ENCODE measurements at regions not wholly inside any gene's neighbourhood (a gene's known extent, or its start where the extent isn't known, plus 50 kb on each side); places are given as distances from the start of the nearest gene placed in this dataset.

DNA sequence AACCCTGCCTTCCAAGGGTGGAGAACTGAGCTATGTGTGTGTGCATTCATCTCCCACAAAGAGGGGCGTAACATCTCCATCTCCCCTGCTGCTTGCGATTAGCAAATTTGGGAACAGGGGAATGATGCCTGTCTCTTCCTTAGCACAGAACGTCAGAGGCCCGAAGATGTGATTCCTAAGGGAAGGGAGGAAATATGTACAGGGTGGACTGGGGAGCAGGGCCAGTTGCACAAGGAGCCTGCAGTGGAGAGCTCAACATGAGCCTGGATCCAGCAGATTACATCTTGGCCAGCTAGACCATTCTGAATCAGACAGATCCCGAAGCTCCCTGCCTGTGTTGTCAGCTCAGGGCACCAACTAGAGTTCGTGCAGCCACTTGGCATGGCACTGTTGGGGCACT lies 118.1 kb downstream of the NGF start:
- Mint-ChIP-seq H3K27me3 (ENCODE audit: unreplicated experiment) (peaks cover 8% of the 10 kb centered on the region), H3K4me3 (ENCODE audit: unreplicated experiment) (no peak overlapping the region), H3K9me3 (ENCODE audit: unreplicated experiment) (no peaks in the 10 kb centered on the region), H3K27ac (ENCODE audit: unreplicated experiment) (no peak overlapping the region), H3K4me1 (ENCODE audit: unreplicated experiment) (peaks cover 17% of the 10 kb centered on the region), H3K36me3 (ENCODE audit: low read depth, unreplicated experiment) (no peaks in the 10 kb centered on the region)
- TF ChIP-seq, protein P1, sequence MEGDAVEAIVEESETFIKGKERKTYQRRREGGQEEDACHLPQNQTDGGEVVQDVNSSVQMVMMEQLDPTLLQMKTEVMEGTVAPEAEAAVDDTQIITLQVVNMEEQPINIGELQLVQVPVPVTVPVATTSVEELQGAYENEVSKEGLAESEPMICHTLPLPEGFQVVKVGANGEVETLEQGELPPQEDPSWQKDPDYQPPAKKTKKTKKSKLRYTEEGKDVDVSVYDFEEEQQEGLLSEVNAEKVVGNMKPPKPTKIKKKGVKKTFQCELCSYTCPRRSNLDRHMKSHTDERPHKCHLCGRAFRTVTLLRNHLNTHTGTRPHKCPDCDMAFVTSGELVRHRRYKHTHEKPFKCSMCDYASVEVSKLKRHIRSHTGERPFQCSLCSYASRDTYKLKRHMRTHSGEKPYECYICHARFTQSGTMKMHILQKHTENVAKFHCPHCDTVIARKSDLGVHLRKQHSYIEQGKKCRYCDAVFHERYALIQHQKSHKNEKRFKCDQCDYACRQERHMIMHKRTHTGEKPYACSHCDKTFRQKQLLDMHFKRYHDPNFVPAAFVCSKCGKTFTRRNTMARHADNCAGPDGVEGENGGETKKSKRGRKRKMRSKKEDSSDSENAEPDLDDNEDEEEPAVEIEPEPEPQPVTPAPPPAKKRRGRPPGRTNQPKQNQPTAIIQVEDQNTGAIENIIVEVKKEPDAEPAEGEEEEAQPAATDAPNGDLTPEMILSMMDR (IDR thresholded peaks at IDR 0.05; ENCODE audit: unreplicated experiment) = no peak
- DNase-seq (ENCODE audit: low spot score) = no peak

DNA sequence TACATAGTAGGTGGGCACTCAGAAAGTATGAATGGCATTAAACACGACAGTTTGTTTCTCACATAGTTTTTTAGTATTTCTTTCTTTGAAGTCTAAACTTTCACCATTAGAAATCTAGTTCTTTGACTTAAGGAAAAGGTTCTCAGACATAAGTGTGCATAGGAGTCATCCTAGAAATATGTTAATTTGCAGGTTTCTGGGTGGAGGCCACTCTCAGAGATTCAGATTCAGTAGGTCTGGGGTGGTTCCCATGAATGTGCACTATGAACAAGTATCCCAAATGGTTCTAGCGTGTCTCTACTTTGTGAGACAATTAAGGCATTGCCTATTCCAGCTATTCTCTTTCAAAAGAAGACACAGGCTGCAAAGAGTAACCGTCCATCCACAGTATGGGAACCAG lies 119.3 kb downstream of the NGF start:
- Mint-ChIP-seq H3K27me3 (ENCODE audit: unreplicated experiment) (peaks cover 8% of the 10 kb centered on the region), H3K9me3 (ENCODE audit: unreplicated experiment) (no peaks in the 10 kb centered on the region), H3K4me1 (ENCODE audit: unreplicated experiment) (peaks cover 14% of the 10 kb centered on the region), H3K36me3 (ENCODE audit: low read depth, unreplicated experiment) (no peaks in the 10 kb centered on the region), H3K4me3 (ENCODE audit: unreplicated experiment) (no peak overlapping the region), H3K27ac (ENCODE audit: unreplicated experiment) (no peak overlapping the region)
- no peak for DNase-seq (ENCODE audit: low spot score)
- TF ChIP-seq, protein P1 (IDR thresholded peaks at IDR 0.05; ENCODE audit: unreplicated experiment) = no peak

DNA sequence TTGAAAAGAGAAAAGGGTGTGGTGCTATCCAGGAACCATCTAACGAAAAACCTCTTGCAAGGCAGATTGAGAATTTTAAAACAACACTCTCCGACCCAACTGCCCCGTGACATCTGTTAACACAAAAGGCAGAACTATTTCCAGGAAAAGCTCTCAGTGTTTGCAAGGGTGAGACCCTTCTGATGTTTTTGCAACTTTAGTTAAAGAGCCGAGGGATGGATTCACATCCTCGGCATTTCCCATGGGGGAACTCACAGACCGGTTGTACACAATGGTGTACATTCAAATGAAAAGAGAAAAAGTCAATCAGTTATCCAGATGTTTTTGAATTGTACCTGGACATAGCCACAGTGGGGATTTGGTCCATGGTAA lies 120.0 kb downstream of the NGF start:
- peaks cover 8% of the 10 kb centered on the region for H3K27me3 Mint-ChIP-seq (ENCODE audit: unreplicated experiment)
- H3K9me3 Mint-ChIP-seq (ENCODE audit: unreplicated experiment) = no peaks in the 10 kb centered on the region
- no peak overlapping the region for H3K4me3 Mint-ChIP-seq (ENCODE audit: unreplicated experiment)
- H3K36me3 Mint-ChIP-seq (ENCODE audit: low read depth, unreplicated experiment) = no peaks in the 10 kb centered on the region
- peaks cover 14% of the 10 kb centered on the region for H3K4me1 Mint-ChIP-seq (ENCODE audit: unreplicated experiment)
- no peak overlapping the region for H3K27ac Mint-ChIP-seq (ENCODE audit: unreplicated experiment)
- TF ChIP-seq, protein P1 (IDR thresholded peaks at IDR 0.05; ENCODE audit: unreplicated experiment) = no peak
- DNase-seq (ENCODE audit: low spot score) = no peak

DNA sequence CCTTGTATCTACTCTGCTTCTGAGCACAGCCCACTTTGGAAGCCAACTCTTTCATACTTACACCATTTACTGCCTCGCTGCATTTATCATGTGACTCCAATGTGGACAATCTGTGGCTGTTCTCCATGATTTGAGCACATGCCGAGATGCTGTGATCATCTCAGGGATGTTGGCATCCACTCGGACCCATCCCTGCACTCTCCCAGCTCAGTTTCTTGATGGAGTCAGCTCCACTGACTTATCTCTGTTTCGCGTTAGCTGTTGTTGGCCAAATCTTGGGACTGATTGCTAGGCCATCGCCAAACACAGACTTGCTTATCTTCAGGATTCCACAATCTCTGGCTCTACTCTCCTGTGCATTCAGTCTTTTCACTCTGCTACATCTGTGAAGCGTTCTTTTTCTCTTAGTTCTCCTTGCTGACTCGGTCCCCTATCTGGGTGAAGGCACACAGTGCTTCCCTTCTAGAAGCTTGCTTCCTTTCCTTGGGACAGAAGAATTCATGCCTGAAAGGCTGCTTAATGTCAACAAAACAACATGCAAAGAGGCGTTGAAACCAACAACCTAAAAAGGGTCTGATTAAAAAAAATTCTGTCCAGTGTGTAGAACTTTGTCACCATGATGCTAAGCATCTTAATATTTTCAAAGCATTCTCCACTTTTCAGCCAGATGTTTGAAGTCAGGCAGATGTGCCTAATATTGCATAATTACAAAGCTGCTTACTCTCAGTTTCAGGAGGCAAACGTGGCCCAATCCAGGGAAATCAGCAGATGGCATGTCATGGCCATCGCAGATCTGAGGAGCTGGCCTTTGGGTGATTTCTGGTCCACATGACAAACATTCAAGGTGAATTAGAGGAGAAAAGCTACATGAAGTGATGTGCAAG lies 120.7 kb downstream of the NGF start:
- Mint-ChIP-seq H3K36me3 (ENCODE audit: low read depth, unreplicated experiment) (no peaks in the 10 kb centered on the region), H3K9me3 (ENCODE audit: unreplicated experiment) (no peaks in the 10 kb centered on the region), H3K27me3 (ENCODE audit: unreplicated experiment) (peaks cover 8% of the 10 kb centered on the region), H3K4me3 (ENCODE audit: unreplicated experiment) (no peak overlapping the region), H3K27ac (ENCODE audit: unreplicated experiment) (no peak overlapping the region), H3K4me1 (ENCODE audit: unreplicated experiment) (peaks cover 14% of the 10 kb centered on the region)
- DNase-seq (ENCODE audit: low spot score) = no peak
- TF ChIP-seq, protein P1 (IDR thresholded peaks at IDR 0.05; ENCODE audit: unreplicated experiment) = no peak
